DND-41 (cell line): ENCODE measurements at regions not wholly inside any gene's neighbourhood (a gene's known extent, or its start where the extent isn't known, plus 50 kb on each side); places are given as distances from the start of the nearest gene placed in this dataset.
"Not testable (repeated sequence)": the region's sequence is repeated elsewhere in the genome, so short reads cannot be mapped to it uniquely, and the experiment has no call there.

ENCODE experiments used
- ATAC-seq: fragments of 200-7000 bp; cut with Tn5 transposase; 3 replicates; pipeline ENCODE4 v1.9.1; 2021; ENCODE audit warnings: low read depth; ENCODE audit not compliant: insufficient read depth
- DNase-seq: peaks from one replicate; pipeline ENCODE4 v3.0.0-alpha.2; 2020
- H2AFZ ChIP-seq: 2 replicates; pipeline ENCODE4 v1.6.0; 2012; ENCODE audit warnings: low read depth, low read length
- H3K27ac ChIP-seq: 2 replicates; pipeline ENCODE4 v1.5.1; 2012; ENCODE audit warnings: low read length, inconsistent platforms
- H3K27me3 ChIP-seq: fragments of 200-600 bp; sonication (generic); 2 replicates; pipeline ENCODE4 v1.6.0; 2012; ENCODE audit warnings: low read length, mild to moderate bottlenecking, inconsistent platforms; ENCODE audit not compliant: insufficient read depth, poor library complexity
- H3K36me3 ChIP-seq: 2 replicates; pipeline ENCODE4 v1.5.1; 2012; ENCODE audit warnings: low read length, inconsistent platforms; ENCODE audit not compliant: insufficient read depth
- H3K4me1 ChIP-seq: 2 replicates; pipeline ENCODE4 v1.5.1; 2012; ENCODE audit warnings: mild to moderate bottlenecking, low read length; ENCODE audit not compliant: insufficient read depth
- H3K4me2 ChIP-seq: 2 replicates; pipeline ENCODE4 v1.6.0; 2012; ENCODE audit warnings: mild to moderate bottlenecking, moderate library complexity, low read length, inconsistent platforms; ENCODE audit not compliant: insufficient read depth
- H3K4me3 ChIP-seq, 2 experiments: fragments of 200-600 bp in 1 of 2; shearing (Covaris generic) in 1 of 2; 2 replicates each; pipeline ENCODE4 v1.5.1; 2012 to 2016; ENCODE audit warnings: inconsistent platforms in 2 of 2, low read length in 2 of 2, mild to moderate bottlenecking in 2 of 2, low read depth in 1 of 2, moderate library complexity in 1 of 2
- H3K79me2 ChIP-seq: 2 replicates; pipeline ENCODE4 v1.6.0; 2012; ENCODE audit warnings: low read length, inconsistent platforms; ENCODE audit not compliant: insufficient read depth
- H3K9ac ChIP-seq: 2 replicates; pipeline ENCODE4 v1.6.0; 2012; ENCODE audit warnings: low read depth, mild to moderate bottlenecking, inconsistent platforms, low read length, moderate library complexity
- H3K9me3 ChIP-seq: 2 replicates; pipeline ENCODE4 v1.5.1; 2012; ENCODE audit warnings: low read length, moderate library complexity, mild to moderate bottlenecking, inconsistent platforms; ENCODE audit not compliant: insufficient read depth, severe bottlenecking
- H4K20me1 ChIP-seq: 2 replicates; pipeline ENCODE4 v1.6.0; 2012; ENCODE audit warnings: low read length; ENCODE audit not compliant: insufficient read depth
- EZH2 ChIP-seq: IDR thresholded peaks from 3 replicates; pipeline ENCODE4 v1.6.1; 2012; ENCODE audit warnings: borderline replicate concordance, low read depth, mild to moderate bottlenecking, moderate library complexity, low read length, inconsistent platforms; ENCODE audit not compliant: severe bottlenecking
- TF ChIP-seq, protein P1 (sequence below): IDR thresholded peaks from 2 replicates; pipeline ENCODE4 v1.5.1; 2012; ENCODE audit warnings: borderline replicate concordance, low read length, moderate library complexity, mild to moderate bottlenecking; ENCODE audit not compliant: poor library complexity, severe bottlenecking; ENCODE audit errors: extremely low read depth

- DNase-seq, result no peak
- no peak for ATAC-seq
- H3K27me3 ChIP-seq, result no peaks in the 10 kb centered on the region
- TF ChIP-seq, protein P1, sequence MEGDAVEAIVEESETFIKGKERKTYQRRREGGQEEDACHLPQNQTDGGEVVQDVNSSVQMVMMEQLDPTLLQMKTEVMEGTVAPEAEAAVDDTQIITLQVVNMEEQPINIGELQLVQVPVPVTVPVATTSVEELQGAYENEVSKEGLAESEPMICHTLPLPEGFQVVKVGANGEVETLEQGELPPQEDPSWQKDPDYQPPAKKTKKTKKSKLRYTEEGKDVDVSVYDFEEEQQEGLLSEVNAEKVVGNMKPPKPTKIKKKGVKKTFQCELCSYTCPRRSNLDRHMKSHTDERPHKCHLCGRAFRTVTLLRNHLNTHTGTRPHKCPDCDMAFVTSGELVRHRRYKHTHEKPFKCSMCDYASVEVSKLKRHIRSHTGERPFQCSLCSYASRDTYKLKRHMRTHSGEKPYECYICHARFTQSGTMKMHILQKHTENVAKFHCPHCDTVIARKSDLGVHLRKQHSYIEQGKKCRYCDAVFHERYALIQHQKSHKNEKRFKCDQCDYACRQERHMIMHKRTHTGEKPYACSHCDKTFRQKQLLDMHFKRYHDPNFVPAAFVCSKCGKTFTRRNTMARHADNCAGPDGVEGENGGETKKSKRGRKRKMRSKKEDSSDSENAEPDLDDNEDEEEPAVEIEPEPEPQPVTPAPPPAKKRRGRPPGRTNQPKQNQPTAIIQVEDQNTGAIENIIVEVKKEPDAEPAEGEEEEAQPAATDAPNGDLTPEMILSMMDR, result no peak
- no peak for TF ChIP-seq EZH2
- no peak overlapping the region for H3K9ac ChIP-seq
- no peaks in the 10 kb centered on the region for H4K20me1 ChIP-seq
- no peak overlapping the region for H3K27ac ChIP-seq
- no peaks in the 10 kb centered on the region for H3K4me1 ChIP-seq
- H3K79me2 ChIP-seq, result no peaks in the 10 kb centered on the region
- no peak overlapping the region for H3K4me2 ChIP-seq
- no peak overlapping the region for H3K4me3 ChIP-seq
- no peaks in the 10 kb centered on the region for H3K9me3 ChIP-seq
- H2AFZ ChIP-seq, result no peak overlapping the region
- H3K36me3 ChIP-seq, result no peaks in the 10 kb centered on the region
Measured at GRCh38 chr9:30060976-30061375, 2323.5 kb upstream of the ACO1 start.

DNA sequence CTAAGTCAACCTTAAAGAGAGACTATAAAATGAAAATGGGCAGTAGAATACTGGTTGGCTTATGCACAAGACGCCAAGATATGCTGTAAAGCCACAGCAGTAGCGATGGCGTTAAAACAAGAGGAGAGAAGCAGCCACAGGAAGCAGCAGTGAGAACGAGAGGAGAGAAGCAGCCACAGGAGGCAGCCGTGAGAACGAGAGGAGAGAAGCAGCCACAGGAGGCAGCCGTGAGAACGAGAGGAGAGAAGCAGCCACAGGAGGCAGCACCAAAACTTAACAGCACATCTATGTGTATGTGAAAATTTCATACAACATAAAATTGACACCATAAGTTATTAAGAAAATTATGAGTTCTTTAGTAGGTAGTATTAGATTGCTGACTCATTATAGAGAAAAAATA is 2318.6 kb upstream of the ACO1 start:
- H3K4me3 ChIP-seq, result no peak overlapping the region
- TF ChIP-seq, protein P1, result peak; percentile 3
- no peak for TF ChIP-seq EZH2
- ATAC-seq, result no peak
- H2AFZ ChIP-seq, result no peak overlapping the region
- no peak overlapping the region for H3K4me2 ChIP-seq
- H3K27ac ChIP-seq, result no peak overlapping the region
- H4K20me1 ChIP-seq, result no peaks in the 10 kb centered on the region
- no peaks in the 10 kb centered on the region for H3K4me1 ChIP-seq
- H3K36me3 ChIP-seq, result no peaks in the 10 kb centered on the region
- no peak for DNase-seq
- H3K79me2 ChIP-seq, result no peaks in the 10 kb centered on the region
- no peak overlapping the region for H3K9ac ChIP-seq
- H3K27me3 ChIP-seq, result no peaks in the 10 kb centered on the region
- H3K9me3 ChIP-seq, result no peaks in the 10 kb centered on the region

GRCh38 chr9:30069236-30069635 is 2315.2 kb upstream of the ACO1 start:
- not testable (repeated sequence) for ATAC-seq, H3K79me2 ChIP-seq, H4K20me1 ChIP-seq, H3K4me1 ChIP-seq, H3K27me3 ChIP-seq, DNase-seq, H2AFZ ChIP-seq, H3K9ac ChIP-seq, H3K36me3 ChIP-seq, H3K4me3 ChIP-seq, H3K9me3 ChIP-seq, H3K4me2 ChIP-seq, H3K27ac ChIP-seq

DNA sequence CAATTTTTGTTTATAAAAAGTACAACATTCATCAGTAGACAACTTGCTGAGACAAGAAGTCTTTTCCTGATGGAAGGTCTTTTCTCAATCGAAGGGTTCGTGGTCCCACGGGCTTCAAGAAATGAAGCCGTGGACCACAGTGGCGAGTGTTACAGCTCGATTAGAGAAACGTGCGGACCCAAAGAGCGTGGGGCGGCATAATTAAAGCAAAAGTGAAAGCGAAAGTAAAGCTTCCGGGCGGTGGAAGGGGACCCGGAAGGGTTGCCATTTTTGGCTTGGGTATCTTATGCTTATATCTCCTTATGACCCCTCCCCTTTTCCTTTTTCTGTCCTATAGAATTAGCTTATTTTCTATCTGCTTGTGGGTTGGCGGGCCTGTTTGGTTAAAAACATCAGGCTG is 2309.4 kb upstream of the ACO1 start:
- peak; percentile 27; the same call in 1 of the 3 replicates for ATAC-seq

More for the DNA sequence above, 2309.4 kb upstream of the ACO1 start:
- Histone ChIP-seq H3K27me3 (no peaks in the 10 kb centered on the region), H3K27ac (no peak overlapping the region), H3K4me2 (no peak overlapping the region), H2AFZ (no peak overlapping the region), H3K79me2 (no peaks in the 10 kb centered on the region), H3K9ac (no peak overlapping the region), H4K20me1 (no peaks in the 10 kb centered on the region), H3K4me3 (no peak overlapping the region), H3K4me1 (no peaks in the 10 kb centered on the region), H3K36me3 (no peaks in the 10 kb centered on the region), H3K9me3 (no peaks in the 10 kb centered on the region)
- no peak for DNase-seq
- TF ChIP-seq EZH2, result no peak
- TF ChIP-seq, protein P1, result no peak
